Tibial nerve (tissue), 4 donors: ENCODE measurements at regions not wholly inside any gene's neighbourhood (a gene's known extent, or its start where the extent isn't known, plus 50 kb on each side); places are given as distances from the start of the nearest gene placed in this dataset.

Source experiments
- DNase-seq, 2 donors: peaks; one replicate each; pipeline ENCODE4 v3.0.0-alpha.2; 2019; ENCODE audit warnings: low spot score in 2 of 2
- H3K27ac ChIP-seq, 4 donors: fragments of 200-600 bp; sonication (generic) in 3 of 4; one replicate each; pipeline ENCODE4 v1.5.1; 2017 to 2019; ENCODE audit warnings: mild to moderate bottlenecking in 1 of 4
- H3K27me3 ChIP-seq, 2 donors: fragments of 200-600 bp; sonication (generic) in 1 of 2; one replicate each; pipeline versions ENCODE4 v1.5.1 to v1.6.0; 2017 to 2019
- H3K36me3 ChIP-seq, 3 donors: fragments of 200-600 bp; sonication (generic); one replicate each; pipeline ENCODE4 v1.5.1; 2018 to 2019
- H3K4me1 ChIP-seq, 4 donors: fragments of 200-600 bp; sonication (generic) in 3 of 4; one replicate each; pipeline ENCODE4 v1.5.1; 2017 to 2019
- H3K4me3 ChIP-seq, 4 donors: fragments of 200-600 bp; sonication (generic) in 3 of 4; one replicate each; pipeline ENCODE4 v1.5.1; 2017 to 2019; ENCODE audit warnings: mild to moderate bottlenecking in 1 of 4, moderate library complexity in 1 of 4
- H3K9me3 ChIP-seq, 4 donors: fragments of 200-600 bp; sonication (generic) in 3 of 4; one replicate each; pipeline ENCODE4 v1.5.1; 2017 to 2019
- EP300 ChIP-seq, 2 donors: sonication (generic); formaldehyde crosslinking; IDR thresholded peaks; one replicate each; pipeline ENCODE4 v1.6.1; 2017; ENCODE audit warnings: antibody characterized with exemption in 2 of 2, mild to moderate bottlenecking in 1 of 2
- POLR2A ChIP-seq, 2 donors: fragments of 450-650 bp; IDR thresholded peaks; one replicate each; pipeline ENCODE4 v1.6.1; 2017; ENCODE audit warnings: antibody characterized with exemption in 2 of 2, mild to moderate bottlenecking in 2 of 2, moderate library complexity in 2 of 2
- WGBS, 2 donors: methylation state at CpG; one replicate each; pipeline ENCODE4 v1.1.5; 2018; 5-methylcytosine and 5-hydroxymethylcytosine counted together
- TF ChIP-seq, protein P1 (sequence below), 5 experiments: fragments of 200-600 bp in 3 of 5; fragments of 450-650 bp in 2 of 5; sonication (generic) in 3 of 5; IDR thresholded peaks; one replicate each; pipeline ENCODE4 v1.5.1; 2016 to 2019; ENCODE audit warnings: antibody characterized with exemption in 5 of 5, mild to moderate bottlenecking in 3 of 5, moderate library complexity in 2 of 5

DNA sequence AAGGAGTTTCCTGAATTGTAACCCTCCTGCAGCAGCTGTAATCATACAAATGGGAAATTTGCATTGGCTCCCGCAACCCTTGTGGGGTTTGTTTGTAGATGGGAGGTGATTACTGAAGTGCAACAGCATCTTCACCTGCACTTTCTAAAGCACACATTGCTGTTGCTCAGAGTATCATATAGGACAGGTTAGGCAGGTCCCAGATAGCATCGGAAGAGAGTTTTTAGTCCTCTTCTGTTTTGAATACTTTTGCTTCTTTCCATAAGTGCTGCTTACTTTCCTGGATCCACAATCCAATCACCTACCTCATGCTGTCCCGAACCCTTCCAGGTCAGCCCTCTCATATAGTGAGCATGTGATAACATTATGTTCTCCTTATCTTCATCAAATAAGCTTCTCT is 300.4 kb downstream of the PTPRC start:
- no peaks in the 10 kb centered on the region for H3K9me3 ChIP-seq
- H3K4me1 ChIP-seq: peaks cover 0 to 14% (median 0%) of the 10 kb centered on the region in 4 donors
- H3K27me3 ChIP-seq: no peaks in the 10 kb centered on the region
- H3K27ac ChIP-seq: no peak overlapping the region
- WGBS, 2 donors: 95 to 96% methylated on average over 3 of the region's 3 CpGs
- TF ChIP-seq, protein P1, sequence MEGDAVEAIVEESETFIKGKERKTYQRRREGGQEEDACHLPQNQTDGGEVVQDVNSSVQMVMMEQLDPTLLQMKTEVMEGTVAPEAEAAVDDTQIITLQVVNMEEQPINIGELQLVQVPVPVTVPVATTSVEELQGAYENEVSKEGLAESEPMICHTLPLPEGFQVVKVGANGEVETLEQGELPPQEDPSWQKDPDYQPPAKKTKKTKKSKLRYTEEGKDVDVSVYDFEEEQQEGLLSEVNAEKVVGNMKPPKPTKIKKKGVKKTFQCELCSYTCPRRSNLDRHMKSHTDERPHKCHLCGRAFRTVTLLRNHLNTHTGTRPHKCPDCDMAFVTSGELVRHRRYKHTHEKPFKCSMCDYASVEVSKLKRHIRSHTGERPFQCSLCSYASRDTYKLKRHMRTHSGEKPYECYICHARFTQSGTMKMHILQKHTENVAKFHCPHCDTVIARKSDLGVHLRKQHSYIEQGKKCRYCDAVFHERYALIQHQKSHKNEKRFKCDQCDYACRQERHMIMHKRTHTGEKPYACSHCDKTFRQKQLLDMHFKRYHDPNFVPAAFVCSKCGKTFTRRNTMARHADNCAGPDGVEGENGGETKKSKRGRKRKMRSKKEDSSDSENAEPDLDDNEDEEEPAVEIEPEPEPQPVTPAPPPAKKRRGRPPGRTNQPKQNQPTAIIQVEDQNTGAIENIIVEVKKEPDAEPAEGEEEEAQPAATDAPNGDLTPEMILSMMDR (IDR thresholded peaks at IDR 0.05): no peak
- TF ChIP-seq EP300 (IDR thresholded peaks at IDR 0.05) (no peak), POLR2A (IDR thresholded peaks at IDR 0.05) (no peak)
- H3K4me3 ChIP-seq: no peak overlapping the region
- DNase-seq: no peak
- no peaks in the 10 kb centered on the region for H3K36me3 ChIP-seq

DNA sequence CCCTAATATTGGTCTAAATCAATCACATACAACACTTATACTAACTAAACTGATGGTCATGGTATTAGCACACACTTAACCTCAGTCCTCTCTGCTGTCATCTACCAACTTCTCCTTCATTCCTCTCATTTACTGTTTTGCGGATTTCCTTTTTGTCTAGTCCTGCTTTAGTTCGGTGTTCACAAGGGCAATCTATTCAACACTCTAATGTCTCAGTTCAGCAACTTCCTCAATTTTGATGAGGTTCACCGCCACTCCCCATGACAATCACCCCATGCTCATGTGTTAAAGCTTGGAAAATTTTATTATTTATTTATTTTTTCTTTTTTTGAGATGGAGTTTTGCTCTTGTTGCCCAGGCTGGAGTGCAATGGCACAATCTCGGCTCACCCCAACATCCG is 301.1 kb downstream of the PTPRC start:
- TF ChIP-seq, protein P1 (IDR thresholded peaks at IDR 0.05): no peak
- TF ChIP-seq POLR2A (IDR thresholded peaks at IDR 0.05) (no peak), EP300 (IDR thresholded peaks at IDR 0.05) (no peak)
- DNase-seq: no peak

DNA sequence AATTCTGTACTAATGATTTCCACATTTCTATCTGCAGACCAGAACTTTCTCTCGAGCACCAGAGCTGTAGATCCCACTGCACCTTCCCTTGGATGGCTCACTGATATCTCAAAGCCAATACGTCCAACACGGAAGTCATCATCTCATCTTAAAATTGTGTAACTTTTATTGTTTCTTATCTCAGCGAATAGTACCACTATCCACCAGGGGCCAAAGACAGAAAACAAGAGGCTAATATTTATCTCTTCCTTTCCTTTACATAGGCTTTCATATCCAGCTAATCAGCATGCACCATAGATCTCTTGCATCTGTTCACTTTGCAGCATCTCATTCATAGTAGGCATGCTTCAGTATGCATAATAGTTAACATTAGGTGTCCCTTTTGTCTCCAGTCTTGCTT is 303.6 kb downstream of the PTPRC start:
- no peak overlapping the region for H3K4me3 ChIP-seq
- H3K9me3 ChIP-seq: no peaks in the 10 kb centered on the region
- no peak overlapping the region for H3K27ac ChIP-seq
- WGBS, 2 donors: 68 to 70% methylated on average over 4 of the region's 4 CpGs
- H3K27me3 ChIP-seq: no peaks in the 10 kb centered on the region
- TF ChIP-seq POLR2A (IDR thresholded peaks at IDR 0.05): no peak
- TF ChIP-seq, protein P1 (IDR thresholded peaks at IDR 0.05): no peak
- no peak for TF ChIP-seq EP300 (IDR thresholded peaks at IDR 0.05)
- H3K4me1 ChIP-seq: no peaks in the 10 kb centered on the region
- no peaks in the 10 kb centered on the region for H3K36me3 ChIP-seq
- no peak for DNase-seq

More for the DNA sequence above, 301.1 kb downstream of the PTPRC start:
- Histone ChIP-seq H3K36me3 (no peaks in the 10 kb centered on the region), H3K4me1 (peaks cover 0 to 9% (median 0%) of the 10 kb centered on the region in 4 donors), H3K27ac (no peak overlapping the region), H3K27me3 (no peaks in the 10 kb centered on the region), H3K9me3 (no peaks in the 10 kb centered on the region), H3K4me3 (no peak overlapping the region)
- whole genome bisulfite sequencing, 2 donors: 89 to 95% methylated on average over 5 of the region's 5 CpGs

DNA sequence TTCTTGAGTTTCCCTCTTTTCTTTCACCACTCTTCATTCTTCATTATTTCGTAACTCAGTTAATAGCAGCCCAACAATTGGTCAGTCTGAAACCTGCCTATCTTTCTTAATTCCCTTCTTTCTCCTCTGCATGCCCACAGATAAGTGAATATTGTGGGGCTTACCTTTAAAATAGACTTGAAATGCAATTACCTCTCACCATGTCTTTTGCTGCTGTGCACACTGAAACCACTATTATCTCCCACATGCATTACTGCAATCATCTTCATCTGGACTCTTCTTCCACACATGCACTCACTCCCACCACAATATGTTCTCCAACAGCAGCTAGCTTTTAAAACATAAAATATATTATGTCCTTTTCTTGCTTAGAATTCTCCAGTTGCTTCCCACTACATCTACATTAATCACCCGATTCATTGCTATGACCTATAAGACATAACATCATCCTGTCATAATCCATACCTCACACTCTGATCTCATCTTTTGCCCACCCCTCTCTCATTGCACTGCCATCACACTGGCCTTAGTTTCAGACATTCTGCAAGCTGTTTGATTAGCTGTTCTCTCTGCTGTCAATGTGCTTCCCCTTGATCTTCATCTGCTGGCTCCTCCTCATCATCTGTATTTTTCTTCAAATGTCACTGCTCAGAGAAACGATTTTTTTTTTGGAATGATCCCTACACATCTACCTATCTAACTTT is 304.8 kb downstream of the PTPRC start:
- WGBS, 2 donors: 87 to 92% methylated on average over 3 of the region's 3 CpGs
- no peak overlapping the region for H3K27ac ChIP-seq
- DNase-seq: no peak
- no peaks in the 10 kb centered on the region for H3K9me3 ChIP-seq
- H3K36me3 ChIP-seq: no peaks in the 10 kb centered on the region
- no peak overlapping the region for H3K4me3 ChIP-seq
- no peaks in the 10 kb centered on the region for H3K4me1 ChIP-seq
- TF ChIP-seq POLR2A (IDR thresholded peaks at IDR 0.05) (no peak), EP300 (IDR thresholded peaks at IDR 0.05) (no peak)
- TF ChIP-seq, protein P1 (IDR thresholded peaks at IDR 0.05): no peak
- H3K27me3 ChIP-seq: no peaks in the 10 kb centered on the region

DNA sequence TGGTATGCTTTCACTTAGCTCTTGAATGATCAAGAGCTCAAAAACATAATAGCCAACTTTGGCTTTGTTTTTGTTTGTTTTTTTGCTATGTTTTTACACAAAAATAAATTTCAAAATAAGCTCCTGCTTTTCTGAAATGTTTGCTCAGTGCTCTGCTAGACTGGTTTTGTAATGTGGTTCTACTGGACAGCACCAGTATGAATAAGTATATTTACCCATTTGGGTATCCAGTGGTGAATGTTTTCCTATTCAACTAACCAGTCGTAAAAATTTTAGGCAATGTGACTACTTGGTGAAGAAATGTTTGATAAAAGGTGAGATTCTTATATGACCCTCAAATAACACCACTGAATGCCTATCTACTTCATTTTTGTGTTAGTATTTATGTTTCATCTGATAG is 308.6 kb downstream of the PTPRC start:
- DNase-seq: no peak
- Histone ChIP-seq H3K9me3 (no peaks in the 10 kb centered on the region), H3K4me3 (no peak overlapping the region), H3K27me3 (no peaks in the 10 kb centered on the region), H3K36me3 (no peaks in the 10 kb centered on the region), H3K27ac (no peak overlapping the region), H3K4me1 (no peaks in the 10 kb centered on the region)
- TF ChIP-seq, protein P1 (IDR thresholded peaks at IDR 0.05): no peak
- TF ChIP-seq EP300 (IDR thresholded peaks at IDR 0.05) (no peak), POLR2A (IDR thresholded peaks at IDR 0.05) (no peak)
- 90 to 95% methylated on average over 1 of the region's 1 CpG for WGBS, 2 donors
